ENCODE measurements at regions not wholly inside any gene's neighbourhood (a gene's known extent, or its start where the extent isn't known, plus 50 kb on each side); places are given as distances from the start of the nearest gene placed in this dataset.

DNA sequence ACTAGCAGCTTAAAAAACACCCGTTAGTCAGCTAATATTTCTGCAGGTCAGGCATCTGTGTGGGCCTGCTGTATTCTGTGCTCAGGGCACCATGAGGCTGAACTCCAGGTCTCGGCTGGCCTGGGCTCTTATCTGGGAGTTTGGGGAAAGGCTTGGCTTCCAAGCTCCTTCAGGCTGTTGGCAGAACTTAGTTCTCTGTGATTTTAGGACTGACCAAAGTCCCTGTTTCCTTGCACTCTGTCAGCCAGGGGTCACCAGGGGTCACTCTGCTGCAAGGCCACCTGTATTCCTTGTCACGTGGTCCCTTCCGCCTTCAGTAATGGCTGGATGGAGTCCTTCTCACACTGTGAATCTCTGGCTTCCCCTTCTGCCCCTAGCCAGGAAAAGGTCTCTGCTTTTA, 586.4 kb downstream of the AACS start:
- DNase-seq = no peak

DNA sequence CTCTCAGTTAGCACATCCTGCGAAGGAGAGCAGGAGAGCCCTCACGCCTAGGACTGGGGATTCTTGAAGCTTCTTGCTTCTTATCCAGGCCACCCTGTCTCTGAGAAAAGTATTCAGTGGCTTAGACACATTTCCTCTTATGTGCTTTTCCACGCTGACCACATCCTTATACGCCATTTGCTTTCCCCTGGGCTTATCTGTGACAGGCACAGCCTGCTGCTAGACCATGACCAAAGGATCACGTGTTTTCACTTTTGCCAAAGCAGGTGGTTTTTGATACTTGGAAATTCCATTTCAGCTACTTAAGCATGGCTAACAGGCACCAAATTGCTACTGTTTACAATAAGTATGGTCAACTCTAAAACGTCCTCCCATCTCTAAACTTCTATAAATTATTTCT, 587.4 kb downstream of the AACS start:
- DNase-seq = no peak

DNA sequence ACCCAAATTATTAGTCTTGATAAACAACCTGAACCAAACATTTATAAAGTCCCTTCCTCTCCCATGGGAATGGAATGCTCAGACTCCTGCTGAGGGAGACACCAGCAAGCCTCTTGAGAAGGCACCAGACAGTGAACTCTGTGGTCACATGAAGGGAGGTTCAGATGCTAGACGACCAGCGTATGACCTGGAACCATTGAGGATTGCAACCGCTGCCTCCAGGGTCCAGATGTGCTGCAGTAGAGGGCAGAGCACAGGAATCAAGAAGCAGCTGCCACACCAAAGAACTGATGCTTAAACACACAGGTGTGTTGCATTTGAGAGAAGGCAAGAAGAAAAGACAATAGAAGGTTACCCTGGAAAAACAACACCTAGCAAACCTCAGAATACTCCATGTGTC, 592.4 kb downstream of the AACS start:
- no peak for DNase-seq

DNA sequence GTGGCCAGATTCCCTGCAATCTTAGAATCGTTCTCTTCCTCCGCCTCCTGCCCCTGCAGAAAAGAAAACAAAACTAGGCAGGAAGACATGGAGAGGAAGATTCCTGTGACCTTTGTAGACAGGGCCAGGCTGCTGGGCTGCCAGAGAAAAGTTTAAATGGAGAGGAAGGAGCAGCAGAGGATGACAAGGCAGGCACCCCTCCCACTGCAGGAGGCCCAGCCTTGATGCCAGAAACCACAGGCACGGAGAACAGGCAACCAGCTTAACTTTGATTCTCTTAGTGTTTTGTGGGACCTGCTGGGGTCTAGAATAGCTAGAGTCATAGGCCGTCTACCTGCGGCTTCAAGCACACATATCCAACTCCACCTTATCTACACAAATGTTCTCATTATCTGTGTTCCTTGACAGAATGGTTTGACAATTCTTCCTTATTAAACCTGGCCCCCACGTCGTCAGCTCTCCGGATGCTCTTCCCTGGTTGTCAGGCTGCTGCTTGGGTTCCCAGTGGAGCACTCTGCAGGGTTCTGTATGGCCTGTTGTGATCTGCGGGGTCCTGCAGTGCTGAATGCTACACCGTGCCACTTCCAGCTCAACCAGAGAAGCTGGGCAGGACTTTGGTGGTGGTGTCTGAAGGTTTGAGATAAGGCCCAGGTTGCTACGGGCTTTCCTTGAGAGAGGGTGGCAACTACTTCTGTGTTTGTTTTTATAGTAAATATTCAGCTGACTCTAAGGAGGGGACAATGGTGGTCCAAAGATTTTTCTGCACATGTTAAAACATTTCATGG, 609.5 kb downstream of the AACS start:
- no peak for DNase-seq

DNA sequence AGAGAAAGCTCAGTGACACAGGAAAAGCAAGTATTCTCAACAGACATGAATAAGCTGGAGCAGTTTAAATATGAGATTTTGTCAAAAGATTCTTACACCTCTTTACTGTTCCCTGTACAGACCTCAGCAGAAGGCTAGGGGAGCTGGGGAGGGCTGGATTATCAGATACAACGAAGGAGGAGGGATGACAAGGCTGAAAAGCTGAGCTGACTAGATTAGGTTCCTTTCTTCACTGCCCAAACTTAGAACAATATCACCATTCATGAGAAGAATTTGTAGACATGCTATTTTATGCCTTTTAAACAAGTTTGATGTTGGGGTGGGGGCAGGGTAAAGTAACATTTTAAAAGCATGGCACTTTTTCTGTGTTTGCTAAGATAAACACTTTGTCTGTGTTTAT, 611.1 kb downstream of the AACS start:
- no peak for DNase-seq

DNA sequence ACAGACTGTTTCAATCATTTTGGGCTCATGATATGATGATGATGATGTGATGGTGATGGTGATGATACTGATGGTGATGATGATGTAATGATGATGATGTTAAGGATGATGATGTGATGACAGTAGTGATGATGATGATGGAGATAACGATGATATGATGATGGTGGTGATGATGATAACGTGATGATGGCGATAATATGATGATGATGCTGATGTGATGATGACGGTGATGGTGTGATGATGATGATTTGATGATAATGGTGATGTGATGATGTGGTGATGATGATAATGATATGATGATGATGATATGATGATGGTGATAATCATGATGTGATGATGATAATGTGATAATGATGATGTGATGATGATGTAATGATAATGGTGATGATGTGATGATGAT, 612.6 kb downstream of the AACS start:
- no peak for DNase-seq

DNA sequence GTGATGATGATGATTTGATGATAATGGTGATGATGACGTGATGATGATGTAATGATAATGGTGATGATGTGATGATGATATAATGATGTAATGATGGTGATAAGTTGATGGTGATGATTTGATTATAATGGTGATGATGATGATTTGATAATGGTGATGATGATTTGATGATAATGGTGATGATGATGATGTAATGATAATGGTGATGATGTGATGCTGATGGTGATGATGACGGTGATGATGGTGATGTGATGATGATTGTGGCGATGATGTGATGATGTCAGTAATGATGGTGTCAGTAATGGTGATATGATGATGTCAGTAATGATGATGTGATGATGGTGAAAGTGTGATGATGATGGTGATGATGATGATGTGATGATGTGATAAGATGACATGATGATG, 613.4 kb downstream of the AACS start:
- no peak for DNase-seq

DNA sequence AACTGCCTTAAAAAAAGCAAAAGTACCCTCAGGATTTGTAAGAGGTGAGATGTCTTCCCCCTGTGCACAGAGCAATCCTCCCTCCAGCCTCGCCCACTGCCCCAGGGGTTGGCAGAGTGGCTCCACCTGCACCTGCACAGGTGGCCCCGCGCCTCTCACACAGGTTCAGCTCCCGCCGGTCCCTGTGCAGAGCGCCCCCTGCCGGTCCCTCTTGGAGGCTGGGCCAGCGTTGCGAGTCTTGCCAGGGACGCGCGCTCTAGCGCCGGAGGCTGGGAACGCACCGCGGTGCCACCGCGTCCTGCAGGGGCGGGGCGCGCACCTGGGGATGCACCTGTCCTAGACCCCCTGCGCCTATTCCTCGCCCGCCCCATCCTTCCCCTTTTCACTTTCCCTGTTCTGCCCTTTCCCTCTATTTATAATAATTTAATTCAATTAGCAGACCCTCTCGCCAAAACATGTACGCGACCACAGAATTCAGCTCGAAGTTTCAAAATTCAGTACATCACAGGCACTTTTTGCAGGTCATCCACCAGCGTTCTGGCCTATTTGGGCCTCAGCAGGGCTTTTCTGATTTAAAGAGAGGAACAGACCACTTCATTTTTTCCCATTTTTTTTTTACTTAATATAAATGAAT, 618.6 kb downstream of the AACS start:
- DNase-seq = peak in 20 of 58 donors; percentile 3 to 48 (median 13)

DNA sequence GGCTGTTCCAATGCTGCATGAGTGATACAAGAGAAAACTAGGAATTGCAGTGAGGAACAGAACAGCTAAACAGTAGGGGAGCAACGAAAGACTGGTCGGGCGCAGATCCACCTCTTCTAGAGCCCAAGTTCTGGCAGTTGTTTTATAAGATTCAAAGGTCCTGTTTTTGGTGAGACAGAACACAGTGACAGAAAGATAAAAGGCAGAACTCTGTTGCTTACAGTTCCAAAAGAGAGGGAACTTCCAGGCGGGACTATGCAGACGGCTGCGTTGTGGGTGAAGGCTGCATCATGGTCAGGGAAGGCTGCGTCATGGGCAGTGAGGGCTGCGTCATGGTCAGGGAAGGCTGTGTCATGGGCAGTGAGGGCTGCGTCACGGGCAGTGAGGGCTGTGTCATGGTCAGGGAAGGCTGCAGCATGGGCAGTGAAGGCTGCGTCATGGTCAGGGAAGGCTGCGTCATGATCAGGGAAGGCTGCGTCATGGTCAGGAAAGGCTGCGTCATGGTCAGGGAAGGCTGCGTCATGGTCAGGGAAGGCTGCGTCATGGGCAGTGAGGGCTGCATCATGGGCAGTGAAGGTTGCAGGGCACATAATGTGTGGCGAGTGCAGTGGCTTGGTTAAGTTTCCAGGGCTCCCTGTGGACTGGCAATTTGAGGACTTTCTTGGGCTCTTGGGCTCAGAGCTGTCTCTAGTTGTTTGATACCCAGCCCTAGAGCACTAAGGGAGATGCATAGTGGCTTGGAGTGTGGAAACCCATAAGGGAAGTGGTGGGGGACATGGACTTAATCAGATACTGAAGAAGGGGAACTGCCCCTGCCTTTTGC, 619.9 kb downstream of the AACS start:
- DNase-seq = no peak

DNA sequence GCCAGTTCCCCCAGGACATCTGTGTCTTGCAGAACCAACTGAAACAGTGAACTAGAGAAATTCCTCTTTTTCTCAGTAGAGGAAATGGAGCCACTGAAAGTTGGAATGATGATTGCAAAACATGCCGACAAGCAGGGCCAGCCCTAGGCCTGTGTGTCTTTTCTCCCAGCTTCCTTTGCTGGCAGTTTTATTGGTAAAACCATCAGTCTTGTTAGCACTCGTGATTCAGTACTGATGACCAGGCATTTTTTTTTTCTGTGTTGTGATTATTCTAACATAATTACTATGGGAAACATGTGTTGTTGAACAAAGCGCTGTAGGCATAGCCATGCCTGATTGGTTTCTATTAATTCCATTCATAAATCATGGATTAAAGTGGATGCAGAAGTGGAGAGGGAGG, 620.7 kb downstream of the AACS start:
- DNase-seq = peak in 1 of 58 donors; percentile 14

DNA sequence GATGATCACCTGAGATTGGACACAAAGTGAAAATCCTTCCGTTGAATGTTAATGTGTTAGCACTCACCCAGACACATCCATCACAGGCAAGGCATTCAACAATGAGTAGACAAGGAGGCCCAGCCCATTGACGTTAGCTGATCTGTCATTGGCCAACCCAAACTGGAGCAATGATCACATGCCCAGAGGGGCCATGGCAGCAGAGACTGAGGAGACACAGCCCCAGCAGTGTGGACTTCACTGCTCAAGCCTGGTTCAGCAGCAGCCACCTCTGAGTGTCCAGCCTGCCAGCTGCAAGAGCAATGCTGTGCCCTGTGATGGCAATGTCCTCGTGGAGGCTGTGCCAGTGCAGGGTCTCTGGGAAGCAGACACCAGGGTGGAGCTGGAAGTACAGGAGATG, 622.2 kb downstream of the AACS start:
- DNase-seq = no peak

DNA sequence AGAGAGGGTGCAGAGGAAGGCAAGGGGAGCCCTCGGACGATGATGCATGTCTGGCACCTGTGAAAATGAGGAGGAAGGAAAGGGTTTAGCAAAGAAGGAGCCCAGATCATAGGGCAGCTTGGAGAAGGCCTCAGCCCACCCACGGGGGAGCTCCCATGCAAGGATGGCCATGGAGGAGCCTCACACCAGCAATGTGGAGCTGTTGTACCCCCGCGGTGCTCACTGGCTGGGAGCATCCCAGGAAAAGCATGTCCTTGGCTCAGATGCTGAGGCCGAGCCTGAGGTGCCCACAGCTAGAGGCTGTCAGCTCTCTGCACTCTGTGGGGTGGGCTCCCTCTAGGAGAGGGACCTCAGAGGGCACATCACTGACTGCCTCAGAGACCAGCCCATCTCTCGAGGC, 622.6 kb downstream of the AACS start:
- DNase-seq = no peak

DNA sequence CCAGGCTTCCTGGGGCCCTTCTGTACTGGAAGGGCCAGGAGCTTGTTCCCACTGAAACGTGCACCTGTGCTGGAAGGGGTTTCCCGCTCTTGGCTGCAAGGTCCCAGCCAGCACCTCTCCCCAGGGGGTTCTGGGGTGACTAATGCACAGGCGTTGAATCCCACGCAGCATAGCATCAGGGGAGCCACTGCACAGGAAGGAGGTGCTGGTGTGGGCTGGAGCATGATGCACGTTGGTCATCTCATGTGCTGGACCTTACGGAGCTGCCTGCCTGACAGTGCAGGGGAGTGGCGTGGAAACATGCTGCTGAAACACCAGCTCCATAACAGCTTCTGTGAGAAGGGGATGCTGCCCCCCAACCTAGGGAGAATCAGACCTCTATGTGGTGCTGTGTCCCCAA, 623.0 kb downstream of the AACS start:
- no peak for DNase-seq

DNA sequence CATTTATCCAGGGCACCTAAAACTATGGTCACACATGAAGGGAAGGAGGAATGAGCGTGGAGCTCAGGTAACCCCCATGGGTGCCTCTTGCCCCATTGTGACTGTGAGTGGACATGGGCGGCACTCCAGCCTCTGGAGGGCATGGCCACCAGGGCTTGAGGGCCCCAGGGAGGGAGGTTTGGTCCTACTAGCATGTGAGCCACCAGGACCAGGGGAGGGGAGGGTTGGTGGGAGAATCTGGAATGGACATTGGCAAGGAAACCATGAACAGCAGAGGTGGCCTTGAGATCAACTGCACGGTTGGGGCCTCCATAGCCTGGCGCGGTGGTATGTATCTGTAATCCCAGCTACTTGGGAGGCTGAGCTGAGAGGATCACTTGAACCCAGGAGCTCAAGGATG, 623.6 kb downstream of the AACS start:
- no peak for DNase-seq

DNA sequence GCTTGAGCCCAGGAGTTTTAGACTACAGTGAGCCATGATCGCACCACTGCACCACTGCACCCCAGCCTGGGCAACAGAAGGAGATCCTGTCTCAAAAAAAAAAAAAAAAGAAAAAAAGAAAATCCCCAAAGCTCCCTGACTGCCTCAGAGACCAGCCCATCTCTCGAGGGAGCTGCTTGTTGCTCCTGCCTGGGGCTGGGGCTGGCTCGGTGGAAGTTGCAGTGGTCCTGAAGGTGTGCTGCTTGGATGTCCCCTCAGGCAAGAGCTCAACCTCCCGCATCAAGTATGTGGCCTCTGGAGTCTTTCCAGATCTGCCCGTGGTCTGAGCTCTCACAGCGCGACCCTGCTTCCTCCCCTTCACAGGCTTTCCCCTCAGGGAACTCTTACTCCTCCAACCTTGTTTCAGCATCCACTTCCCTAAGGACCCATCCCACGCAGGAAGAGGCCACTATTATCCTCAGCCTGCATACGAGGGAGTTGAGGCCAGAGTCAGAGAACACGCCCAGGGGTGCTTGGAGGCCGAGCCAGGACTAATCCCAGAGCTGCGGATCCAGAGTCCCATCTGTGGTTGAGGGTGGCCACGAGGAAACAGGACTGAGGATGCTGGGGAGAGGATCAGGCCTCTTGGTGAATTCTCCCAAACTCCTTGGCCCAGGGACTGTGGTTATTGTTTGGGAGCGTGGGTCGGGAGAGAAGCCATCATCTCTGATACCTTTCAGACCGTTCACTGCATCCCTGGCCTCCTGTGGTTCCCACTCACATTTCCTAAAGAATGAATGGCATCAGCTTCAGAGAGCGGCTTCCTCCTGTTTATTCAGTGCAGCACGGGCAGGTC, 624.6 kb downstream of the AACS start:
- no peak for DNase-seq

DNA sequence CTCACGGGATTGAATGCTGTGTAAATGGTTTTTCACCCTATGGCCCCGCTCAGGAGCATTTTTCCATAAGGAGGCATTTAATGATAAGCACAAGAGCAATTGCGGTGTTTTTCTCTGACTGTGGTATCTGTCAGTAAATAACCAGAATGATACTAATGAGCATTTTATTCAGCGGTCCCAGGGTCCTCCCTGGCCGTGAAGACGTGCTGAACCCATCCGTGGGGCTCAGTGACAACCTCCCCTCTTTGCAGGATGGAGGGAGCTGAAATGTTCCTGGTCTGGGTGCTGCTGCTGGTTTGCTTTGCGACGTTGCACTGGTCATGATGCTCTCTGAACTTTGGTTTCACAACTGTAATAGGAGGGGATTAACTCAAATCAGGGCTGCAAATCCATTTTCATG, 625.6 kb downstream of the AACS start:
- DNase-seq = no peak

DNA sequence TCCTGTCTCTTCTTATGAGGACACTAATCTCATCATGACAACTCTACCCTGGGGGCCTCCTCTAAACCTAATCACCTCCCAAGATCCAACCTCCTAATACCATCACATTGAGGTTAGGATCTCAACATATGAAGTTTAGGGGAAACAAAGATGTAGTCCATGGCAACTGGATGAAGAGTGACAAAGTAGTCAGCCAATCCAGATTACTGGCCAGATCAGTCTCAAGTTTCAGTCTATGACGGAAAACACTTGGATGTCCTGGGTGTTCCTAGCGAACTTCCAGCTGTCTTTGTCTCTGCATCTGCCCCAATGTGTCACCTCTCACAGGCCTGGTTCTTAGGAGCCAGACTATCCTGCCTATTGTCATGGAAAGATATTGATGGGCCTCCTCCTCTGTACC, 630.8 kb downstream of the AACS start:
- no peak for DNase-seq

DNA sequence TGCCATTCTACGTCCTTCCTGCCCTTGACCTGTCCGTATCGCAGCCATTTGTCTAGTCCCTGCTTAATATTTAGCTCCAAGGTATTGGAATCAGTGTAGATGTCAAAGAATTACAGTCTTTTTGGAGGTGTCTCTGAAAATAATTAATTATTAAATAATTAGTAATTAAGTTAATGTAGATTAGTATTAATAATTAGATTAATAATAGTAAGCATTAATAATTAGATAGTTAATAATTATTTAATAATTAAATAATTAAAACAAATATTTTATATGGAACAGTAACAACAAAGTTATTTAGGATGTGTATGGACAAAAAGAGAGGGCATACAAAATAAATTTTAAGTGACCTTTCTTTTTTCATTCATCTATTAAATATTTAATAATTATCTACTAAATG, 639.6 kb downstream of the AACS start:
- DNase-seq = no peak

DNA sequence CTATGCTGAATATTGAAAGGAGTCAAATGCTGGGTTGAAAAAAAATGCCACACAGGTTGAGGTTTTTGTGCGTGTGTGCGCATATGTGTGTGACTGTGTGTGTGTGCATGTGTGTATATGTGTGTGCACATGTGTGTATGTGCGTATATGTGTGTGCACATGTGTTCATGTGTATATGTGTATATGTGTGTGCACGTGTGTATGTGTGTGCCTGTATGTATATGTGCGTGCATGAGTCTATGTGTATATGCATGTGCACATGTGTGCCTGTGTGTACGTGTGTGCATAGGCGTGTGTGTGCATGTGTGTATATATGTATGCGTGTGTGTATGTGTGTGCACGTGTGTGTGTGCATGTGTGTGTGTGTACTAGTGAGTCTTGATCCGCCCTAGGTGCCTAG, 655.7 kb downstream of the AACS start:
- DNase-seq = no peak

DNA sequence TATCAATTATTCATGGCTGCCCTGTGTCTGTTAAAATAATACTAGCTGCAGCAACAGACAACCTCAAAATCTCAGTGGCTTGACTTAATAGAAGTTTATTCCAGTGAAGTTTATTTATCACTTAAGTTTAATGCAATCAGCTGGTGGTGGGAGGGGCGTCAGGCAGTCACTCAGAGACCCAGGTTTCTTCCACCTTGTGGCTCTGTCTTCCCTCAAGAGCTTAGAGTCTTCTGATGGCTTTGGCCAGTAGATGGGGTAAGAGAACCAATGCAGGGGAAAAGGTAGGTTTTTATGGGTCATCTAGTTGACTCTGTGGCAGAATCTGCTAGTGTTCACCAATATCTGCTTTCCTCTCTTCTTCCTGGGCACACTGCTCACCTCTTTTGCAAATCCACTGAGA, 668.9 kb downstream of the AACS start:
- no peak for DNase-seq

DNA sequence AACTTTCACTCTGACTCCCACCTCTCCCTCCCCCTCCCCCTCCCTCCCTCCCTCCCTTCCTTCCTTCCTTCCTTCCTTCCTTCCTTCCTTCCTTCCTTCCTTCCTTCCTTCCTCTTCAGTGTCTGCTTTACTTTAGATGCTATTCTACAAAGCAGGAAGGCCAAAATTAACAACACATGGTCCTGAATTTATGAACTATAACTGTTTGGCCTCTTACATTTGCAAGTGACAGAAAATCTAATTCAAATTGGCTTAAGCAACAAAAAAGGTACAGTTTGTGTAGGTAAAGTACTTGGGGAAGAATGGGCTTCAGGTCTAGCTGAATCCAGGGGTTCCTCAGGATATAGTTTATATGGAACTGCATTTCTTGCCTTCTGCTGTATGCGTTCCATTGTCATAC, 673.0 kb downstream of the AACS start:
- no peak for DNase-seq

DNA sequence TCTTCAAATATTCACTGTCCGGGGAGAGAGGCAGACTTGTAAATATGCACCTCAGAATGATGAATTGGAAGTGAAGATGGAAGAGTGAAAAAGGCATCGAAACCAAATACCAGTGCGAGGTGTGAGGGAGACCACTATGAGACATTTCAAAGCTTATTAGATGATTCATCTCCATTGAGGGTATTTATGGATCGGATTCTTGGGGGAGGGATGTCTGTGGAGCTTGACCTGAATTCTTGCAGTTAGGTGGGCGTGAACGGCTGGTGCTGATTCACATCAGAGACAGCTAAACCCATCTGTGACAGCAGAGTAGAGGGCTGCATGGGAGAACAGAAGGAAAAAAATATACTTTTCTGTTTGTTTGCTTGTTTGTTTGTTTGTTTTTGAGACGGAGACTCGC, 677.2 kb downstream of the AACS start:
- peak in 17 of 58 donors; percentile 0 to 59 (median 7) for DNase-seq
